Hematopoietic multipotent progenitor cell (in vitro differentiated cells): ENCODE measurements at regions not wholly inside any gene's neighbourhood (a gene's known extent, or its start where the extent isn't known, plus 50 kb on each side); places are given as distances from the start of the nearest gene placed in this dataset.

ENCODE experiments used
- DNase-seq, 3 donors: peaks; one replicate each; pipeline ENCODE4 v3.0.0-alpha.2; 2011 to 2015; ENCODE audit warnings: low read depth in 2 of 3, low spot score in 2 of 3

DNA sequence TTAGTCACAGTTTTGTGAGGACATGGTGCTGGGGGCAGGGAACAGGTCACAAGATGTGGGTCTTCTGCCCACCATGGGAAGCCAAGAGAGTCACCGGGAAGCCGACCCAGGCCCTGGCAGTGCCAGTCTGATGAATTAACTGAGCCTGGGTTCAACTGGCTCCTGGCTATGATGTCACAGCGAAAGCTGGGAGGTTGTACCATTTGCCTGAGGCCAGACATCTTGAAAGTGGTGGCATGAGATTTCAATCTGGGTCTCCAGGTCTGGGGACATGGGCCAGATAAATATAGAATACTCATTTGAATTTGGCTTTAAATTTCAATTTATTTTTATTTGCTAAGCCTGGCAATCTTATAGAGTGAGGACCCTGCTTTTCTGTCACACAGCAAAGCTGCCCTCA is 280.9 kb downstream of the NSG2 start:
- no peak for DNase-seq

DNA sequence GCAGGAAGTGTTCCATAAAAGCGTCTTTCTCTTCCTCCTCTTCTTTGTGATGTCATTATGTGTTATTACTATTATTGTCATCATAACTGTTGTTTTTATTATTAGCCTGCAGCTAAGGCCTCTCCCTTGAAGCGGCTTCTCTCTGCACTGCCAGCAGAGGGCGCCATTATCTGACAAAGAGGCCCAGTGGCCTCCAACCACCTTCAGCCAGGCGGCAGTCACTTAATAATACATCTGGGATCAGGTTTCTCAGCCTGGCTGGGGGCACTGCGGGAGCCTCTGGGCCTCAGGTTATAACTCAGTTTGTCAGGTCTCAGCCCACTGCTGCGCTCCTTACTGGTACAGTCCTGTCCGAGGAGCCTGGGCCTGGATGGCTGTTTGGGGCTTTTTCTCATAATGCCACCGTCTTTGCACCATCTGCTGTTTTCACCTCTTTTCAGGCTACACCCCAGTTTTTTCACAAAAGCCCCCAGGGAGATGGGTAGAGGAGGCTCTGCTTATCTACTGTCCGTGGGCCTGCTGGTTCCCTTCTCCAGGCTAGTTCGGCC is 281.9 kb downstream of the NSG2 start:
- DNase-seq = peak in 2 of 3 donors; percentile 61 to 75

DNA sequence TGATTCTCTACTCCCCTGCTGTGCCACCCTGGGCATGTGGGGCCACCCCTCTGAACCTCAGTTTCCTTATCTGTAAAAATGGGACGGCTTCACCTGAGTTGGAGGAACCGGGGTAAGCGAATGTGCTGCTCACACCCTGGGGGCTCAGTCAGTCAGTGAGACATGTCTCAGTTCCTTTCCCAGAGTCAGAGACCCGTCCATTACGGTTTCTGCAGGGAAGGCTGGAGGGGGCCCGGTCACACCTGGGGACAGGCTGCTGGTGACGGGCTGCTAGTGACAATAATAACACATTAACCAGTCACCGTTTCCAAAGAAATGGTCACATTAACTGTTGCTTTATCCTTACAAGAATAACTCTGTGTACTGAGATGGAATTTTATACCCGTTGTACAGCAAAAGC is 282.4 kb downstream of the NSG2 start:
- DNase-seq = no peak

DNA sequence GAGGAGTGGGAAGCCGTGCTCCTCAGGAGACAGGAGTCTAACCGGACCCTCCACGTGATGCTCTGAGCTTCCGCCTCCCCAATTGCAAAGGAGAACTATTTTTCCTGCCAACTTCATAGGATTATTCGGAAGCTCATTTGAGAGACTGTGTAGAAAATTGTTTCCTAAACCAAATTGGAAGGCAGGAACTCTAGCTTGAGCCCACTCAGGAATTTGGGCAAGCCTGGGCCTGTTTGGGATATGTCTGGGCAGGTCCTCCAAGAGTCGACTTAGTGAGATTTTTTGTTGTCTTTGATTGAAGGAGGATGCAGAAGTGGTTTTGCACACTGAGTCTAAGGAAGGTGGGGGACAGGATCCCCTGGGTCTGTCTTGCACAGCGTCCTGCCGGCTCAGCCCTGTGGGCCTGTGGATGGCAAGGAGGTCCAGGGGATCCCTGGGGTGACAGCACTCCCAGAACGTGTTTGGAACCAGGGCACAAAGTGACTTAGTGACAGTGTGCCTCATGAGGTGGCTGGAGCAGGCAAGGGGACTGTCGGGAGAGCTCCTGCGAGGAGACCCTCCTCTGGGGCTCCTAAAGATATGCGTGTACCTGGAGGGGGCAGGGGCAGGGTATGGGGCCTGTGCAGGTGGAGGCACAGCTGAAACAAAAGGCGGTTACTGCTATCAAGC is 283.3 kb downstream of the NSG2 start:
- no peak for DNase-seq

DNA sequence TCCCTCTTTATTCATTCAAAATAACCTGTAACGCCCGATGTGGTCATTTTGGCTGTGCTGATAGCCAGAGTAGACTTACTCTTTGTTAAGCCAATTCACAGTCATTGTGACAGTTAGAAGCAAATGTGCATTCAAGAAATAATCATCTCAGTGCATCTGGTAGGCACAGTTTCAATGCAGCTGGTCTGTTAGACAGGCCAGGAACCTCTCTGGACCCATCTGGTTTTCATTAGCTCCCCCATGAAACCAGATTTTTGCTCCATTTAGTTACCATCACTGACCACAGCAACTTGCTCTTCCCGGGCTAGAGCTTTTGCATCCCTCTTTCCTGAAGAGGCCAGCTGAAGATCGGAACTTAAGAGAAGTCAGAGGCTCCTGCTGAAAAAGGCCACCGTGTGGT is 284.2 kb downstream of the NSG2 start:
- no peak for DNase-seq

DNA sequence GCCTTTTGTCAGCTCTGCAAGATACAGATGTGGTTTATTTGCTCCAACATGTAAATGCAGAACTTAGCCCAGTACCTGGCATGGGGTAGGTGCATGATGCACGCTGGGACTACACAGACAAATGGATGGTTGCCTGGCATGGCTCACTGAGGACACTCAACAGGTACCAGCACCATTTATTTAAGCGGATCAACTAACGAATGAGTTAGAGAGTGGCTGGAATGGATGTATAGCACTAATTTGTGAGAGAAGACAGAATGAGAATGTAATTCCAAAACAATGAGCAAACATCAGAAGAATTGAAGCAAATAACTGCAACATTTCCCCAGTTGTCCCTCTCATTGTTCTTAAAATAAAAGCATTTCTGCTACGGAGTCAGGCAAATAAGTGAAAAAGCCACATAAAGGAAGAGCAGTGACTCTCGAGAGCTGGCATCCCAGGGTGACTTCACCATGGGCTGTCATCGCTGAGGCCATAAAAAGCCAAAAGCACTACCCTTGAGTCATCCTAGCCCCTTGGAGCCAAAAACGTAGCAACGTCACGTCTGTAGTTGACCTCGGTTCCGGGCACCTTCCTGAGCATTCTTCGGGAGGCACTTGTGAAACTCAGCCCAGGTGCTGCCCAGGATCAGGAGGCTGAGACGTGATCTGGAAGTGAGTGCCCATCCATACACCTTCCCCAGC is 290.3 kb downstream of the NSG2 start:
- DNase-seq = no peak

DNA sequence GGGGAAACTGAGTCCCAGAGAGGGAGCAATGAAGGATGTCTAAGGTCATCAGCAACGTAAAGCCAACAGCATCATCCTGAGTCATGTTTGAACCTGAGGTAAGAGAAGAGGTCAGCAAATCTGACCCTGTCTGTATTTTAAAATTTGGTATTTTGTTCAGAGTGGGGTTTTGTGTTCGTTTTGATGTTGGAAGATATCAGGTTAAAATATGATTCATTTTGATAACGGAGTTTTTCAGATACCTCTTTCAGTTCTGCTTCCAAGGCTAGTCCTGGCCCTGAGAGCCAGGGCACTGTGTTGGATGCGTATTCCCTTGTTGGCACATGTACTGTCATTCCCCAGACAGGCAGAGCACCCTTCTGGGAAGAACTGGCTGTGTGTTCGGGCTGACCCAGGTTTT is 291.0 kb downstream of the NSG2 start:
- no peak for DNase-seq

DNA sequence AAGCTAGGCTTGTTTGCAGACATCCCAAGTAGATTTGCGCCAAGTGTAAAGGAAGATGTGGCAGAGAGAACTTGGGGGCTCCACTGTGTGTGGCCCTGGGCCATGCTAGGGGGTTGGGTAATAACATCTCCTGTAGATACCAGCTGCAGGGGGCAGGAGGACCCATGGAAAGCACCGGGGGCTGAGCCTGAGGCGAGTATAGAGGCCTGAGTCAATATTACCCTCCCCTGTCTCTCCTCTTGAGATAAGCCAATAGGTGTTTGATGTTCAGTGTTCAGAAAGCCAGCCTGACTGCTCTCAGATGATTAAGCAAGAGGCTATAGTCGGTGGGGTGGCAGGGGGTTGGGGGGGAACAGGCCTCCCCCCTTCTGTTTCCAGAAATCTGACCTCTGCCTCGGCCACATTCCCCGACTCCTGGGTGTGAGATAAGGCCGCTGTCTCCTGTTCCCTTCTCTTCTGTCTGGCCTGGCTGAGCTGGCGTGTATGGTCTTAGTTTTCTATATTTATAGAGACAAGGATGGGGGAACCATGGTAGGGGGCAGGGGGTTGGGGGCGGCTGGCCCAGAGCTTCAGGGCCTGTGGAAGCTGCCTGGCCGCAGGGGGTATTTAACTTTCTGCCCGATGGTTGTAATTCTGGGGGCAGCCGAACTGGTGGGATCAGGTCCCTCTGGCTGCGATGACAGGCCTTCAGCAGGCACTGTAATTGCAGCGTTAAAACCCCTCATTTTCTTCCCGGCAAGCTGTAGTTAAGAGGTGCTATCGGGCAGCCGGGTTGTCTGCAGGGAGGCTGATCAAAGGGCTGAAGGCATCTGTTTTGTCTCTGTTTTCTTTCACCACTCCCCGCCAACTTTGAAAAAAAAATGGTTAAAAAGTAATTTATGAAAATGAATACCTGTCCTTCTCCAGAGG is 292.0 kb downstream of the NSG2 start:
- DNase-seq = no peak

DNA sequence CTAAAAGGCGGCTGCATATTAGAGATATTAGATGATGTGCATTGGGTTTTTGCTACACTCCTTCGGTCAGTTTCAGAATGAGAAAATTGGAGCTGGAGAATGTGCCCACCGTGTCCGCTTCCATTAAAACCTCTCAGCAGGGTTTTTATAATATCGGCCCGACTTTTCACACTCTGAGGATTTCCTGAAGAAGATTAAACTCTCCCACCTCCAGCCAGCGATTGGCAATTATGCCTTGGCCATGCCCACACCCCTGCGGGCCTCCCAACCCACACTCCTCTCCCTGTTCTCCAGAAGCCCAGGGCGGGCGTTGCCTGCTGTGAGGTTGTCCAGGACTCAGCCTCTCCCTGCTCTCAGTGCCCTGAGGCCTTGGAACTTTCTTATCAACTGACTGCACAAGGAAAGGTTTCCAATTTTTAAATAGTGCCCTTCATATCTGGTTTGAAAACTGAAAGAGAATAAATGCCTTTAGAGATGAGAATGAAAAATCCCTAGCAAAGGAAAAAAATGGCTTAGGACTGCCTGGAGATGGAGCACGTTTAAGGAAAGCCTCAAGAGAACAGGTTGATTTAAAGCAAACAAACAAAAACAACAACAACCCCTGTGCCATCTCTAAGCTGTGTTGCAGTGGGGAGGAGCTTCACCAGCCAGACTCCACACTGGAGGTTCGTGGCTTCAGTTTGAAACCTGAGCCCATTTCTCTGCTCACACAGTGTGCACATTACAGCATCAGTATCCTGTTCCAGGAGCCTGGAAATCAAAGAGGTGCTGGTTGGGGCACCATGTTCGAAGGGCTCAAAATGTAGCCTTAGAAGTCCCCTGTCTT is 292.9 kb downstream of the NSG2 start:
- DNase-seq = no peak

DNA sequence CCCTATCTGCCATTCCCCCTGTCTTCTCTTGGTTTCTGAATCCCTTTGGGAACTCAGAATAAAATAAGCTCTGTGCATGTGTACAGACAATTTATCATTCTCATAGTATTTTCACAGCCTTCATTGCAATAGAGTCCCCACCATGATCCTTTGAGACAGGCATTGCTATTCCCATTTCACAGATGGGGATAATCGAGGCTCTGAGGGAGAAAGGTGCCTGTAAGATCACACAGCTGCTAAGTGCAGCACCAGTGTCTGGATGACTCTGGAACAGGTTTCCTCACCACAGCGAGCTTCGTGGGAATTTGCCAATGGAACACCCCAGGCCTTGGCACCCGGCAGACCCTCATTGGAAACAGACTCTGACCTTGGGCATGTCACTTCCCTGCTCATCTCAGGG is 293.6 kb downstream of the NSG2 start:
- DNase-seq = no peak

DNA sequence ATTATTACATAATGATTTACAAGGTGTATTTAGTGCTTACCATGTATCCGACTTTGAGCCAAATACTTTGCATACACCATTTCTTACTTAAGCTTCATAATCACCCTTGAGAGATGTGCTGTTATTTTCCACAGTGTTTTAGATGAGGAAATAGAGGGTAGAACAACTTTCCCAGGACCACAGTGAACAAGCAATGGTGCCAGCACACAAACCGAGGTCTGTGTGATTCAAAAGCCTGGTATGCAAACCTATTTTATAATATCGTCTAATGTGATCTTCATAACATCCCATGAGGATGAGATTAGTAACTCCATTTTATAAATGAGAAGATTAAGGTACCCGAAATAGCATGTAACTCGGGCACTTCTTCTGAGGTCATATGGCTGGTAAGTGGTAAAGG is 294.7 kb downstream of the NSG2 start:
- DNase-seq = no peak

DNA sequence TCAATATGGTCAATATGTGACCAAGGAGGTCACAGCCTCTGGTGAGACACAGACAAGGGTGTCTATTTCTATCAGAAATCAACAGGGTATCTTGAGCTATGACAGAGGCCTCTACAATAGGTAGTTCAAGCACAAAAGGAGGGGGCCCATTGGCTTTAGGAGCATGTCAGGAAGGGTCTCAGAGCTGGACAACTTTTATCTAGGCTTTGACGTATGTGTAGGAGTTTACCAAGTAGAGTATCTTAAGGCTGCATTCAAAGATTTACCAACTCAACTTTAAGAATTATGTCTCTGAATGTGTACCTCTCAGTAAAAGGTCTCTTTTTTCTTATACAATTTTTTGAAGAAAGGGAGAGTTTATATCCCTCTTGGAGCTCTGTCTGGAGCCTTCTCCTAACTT is 297.2 kb downstream of the NSG2 start:
- no peak for DNase-seq

DNA sequence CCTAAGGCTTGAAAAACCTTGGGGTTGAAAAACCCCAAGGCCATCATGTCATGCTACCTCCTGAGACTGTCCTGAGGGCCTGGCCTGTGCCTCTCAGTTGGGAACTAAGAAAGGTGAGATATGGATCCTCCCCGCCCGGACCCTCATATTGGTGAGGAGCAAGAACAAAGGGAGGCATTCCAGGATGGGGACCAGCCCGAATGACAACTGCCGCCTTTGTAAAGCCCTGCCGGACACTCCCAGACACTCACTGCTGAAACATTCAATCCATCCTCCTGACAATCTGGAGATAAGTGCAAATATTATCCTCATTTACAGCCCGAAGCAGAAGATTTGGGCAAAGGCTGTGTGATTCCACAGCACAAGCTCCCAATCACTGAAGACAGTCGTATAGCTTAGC is 298.3 kb downstream of the NSG2 start:
- DNase-seq = no peak

DNA sequence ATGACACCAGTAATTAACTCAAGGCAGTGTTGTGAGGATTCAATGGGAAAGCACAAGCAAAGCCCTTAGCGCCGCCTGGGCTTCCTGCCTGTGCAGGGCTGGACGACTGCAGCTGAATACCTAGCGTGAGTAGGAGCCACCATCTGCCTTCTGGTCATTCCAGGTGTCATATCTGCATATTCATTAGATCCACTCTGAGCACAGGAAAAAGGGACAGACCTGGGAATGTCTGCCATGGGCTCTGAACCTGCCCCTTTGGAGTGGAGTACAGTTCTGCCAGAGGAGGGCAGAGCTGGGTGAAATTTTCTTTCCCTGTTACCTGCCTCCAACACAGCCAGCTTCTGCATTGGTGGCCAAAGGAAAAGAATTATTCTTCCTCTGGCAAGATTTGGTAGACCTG is 298.8 kb downstream of the NSG2 start:
- no peak for DNase-seq

DNA sequence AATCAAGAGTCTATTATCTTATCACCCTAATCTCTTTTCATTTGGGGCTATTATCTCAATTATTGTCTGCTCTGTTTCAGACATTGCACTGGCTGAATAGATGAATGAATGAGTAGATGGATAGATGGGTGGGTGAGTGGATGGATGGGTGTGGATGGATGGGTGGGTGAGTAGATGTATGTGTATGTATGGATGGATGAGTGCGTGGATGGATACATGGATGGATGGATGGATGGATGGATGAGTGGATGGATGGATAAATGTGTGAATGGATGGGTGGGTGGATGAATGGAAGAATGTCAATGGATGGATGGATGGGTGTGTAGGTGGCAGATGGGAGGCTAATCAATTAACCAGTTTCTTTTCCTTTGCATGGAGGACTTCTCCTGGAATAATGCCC is 301.7 kb downstream of the NSG2 start:
- no peak for DNase-seq

DNA sequence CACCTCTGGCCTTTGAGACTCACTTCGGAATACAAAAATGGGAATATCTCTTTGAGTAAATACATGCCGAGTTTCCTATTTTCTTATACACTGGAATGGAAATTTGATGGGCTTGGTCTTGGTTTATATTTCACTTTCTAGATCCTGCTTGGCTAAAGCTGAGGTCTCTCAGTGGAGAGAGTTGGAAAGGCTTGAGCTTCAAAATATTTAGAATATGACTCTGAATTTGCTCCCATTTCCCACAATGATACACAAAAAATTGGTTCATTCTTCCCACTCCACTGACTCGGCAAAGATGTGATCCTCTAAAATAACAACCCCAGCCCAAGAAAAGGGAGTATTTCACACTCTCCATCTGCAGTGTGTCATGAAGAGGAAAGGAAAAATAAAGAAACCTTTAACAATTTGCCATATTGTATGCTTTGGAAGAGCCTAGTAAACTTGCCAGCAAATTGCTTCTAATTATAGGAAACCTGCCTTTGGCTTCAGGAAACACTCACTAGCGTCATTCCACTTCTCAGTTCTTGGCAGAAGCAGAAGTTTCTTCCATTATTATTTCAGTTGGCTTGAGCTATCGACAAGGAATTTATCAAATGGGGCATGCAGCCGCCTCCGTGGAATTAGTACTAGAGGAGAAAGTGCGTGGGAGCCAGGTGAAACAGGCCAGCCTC is 302.9 kb downstream of the NSG2 start:
- no peak for DNase-seq

DNA sequence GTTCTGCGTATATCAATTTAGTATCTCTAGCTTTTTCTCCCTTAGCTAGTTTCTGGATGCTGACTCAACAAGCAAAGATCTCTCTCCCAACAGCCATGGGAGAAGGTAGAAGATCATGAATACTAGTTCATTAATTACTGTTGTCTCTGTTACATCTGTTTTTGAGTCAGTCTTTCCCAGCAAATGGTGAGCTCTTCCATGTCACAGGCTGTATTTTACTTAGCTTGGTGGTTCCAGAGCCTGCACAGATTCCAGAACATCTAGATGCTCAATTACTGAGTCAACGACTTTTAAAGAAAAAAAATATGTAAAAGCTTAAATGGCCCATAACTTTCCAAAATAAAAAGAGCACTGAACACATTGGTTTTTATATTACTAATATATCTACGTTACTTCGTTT is 307.2 kb downstream of the NSG2 start:
- DNase-seq = no peak

DNA sequence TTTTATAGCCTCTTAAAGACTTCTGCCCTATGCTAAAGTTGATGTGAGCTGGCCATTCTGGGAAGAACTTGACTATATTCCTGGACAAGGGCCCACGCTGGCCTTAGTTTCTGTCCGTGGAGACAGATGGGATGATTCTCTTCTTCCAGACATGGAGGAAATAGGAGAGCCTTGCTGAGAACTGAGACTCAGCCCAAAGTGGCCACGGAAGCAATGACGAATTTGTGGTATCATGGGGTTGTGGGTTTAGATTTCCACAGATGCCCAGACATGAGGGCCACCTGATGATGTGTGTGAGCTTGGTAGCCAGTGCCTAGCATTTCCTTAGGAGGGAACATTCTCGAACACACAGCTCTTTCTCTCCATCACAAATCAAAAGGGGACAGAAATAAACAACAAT is 309.1 kb downstream of the NSG2 start:
- DNase-seq = no peak

DNA sequence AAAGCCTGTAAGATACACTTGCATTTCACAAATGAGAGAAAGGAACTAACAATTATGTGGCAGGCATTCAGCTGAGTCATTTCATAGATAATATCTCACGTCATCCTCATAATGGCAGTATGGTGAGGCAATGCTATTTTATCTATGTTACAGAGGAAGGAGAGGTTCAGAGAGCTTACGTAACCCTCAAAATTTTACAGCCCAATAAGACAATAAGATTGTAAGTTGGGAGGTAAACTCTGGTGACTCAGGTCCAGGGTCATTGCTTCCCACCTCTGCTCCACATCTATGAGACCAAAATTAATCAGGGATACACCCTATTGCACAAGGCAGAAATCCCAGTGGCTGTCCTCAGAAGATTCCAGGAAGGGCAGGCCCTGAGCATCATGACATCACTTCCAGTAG is 309.7 kb downstream of the NSG2 start:
- peak in 2 of 3 donors; percentile 9 to 41 for DNase-seq

DNA sequence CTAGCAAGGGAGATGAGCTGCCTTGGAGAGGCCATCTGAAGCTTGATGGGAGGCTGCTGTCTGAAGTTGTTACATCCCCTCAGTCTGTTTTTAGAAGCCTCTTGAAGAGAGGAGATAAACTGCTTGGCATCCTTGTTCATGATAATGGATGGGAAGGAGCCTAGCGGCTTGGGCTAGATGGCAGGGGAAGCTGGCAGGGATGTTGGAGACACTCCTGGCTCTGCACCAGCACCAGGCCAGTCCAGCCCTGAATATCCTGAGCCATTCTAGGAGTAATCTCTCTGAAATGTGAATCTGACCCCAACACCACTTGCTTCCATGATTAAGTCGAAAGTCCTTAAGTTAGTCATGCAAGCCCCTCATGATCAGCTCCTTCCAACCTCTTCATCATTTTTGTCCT is 310.5 kb downstream of the NSG2 start:
- DNase-seq = no peak
